Neural crest cell (in vitro differentiated cells): ENCODE measurements at regions not wholly inside any gene's neighbourhood (a gene's known extent, or its start where the extent isn't known, plus 50 kb on each side); places are given as distances from the start of the nearest gene placed in this dataset.

ENCODE experiments used
- DNase-seq: peaks from one replicate; pipeline ENCODE4 v3.0.0; 2021; ENCODE audit warnings: low read depth, mixed read lengths, low spot score
- H3K27ac Mint-ChIP-seq: one replicate; pipeline ENCODE4 v1.8.0; 2021; ENCODE audit warnings: mild to moderate bottlenecking, mixed read lengths; ENCODE audit not compliant: unreplicated experiment
- H3K27me3 Mint-ChIP-seq: 2 replicates; pipeline ENCODE4 v1.8.0; 2021; ENCODE audit warnings: low read depth, mild to moderate bottlenecking, mixed read lengths
- H3K36me3 Mint-ChIP-seq: 2 replicates; pipeline ENCODE4 v1.8.0; 2021; ENCODE audit warnings: low read depth, mild to moderate bottlenecking, mixed read lengths
- H3K4me1 Mint-ChIP-seq: 2 replicates; pipeline ENCODE4 v1.8.0; 2021; ENCODE audit warnings: mixed read lengths
- H3K4me3 Mint-ChIP-seq: one replicate; pipeline ENCODE4 v1.8.0; 2021; ENCODE audit warnings: mild to moderate bottlenecking, mixed read lengths
- H3K9me3 Mint-ChIP-seq: 2 replicates; pipeline ENCODE4 v1.8.0; 2021; ENCODE audit warnings: mixed read lengths
- CTCF ChIP-seq: fragments of 200-600 bp; sonication (generic); conservative IDR thresholded peaks from 2 replicates; pipeline ENCODE4 v1.5.0; 2021; ENCODE audit warnings: antibody characterized with exemption, mild to moderate bottlenecking

GRCh38 chr20:22807646-22808244, 223.4 kb upstream of the FOXA2 start:
- no peak for TF ChIP-seq CTCF
- no peak for DNase-seq
- H3K27ac Mint-ChIP-seq = no peak overlapping the region
- no peaks in the 10 kb centered on the region for H3K36me3 Mint-ChIP-seq
- no peak overlapping the region for H3K4me3 Mint-ChIP-seq
- peaks cover 2% of the 10 kb centered on the region for H3K9me3 Mint-ChIP-seq
- peaks cover 2% of the 10 kb centered on the region for H3K27me3 Mint-ChIP-seq
- H3K4me1 Mint-ChIP-seq = peaks cover 22% of the 10 kb centered on the region

- no peak for DNase-seq
- peaks cover 22% of the 10 kb centered on the region for H3K4me1 Mint-ChIP-seq
- no peak for TF ChIP-seq CTCF
- H3K4me3 Mint-ChIP-seq = no peak overlapping the region
- peaks cover 2% of the 10 kb centered on the region for H3K9me3 Mint-ChIP-seq
- no peak overlapping the region for H3K27ac Mint-ChIP-seq
- peaks cover 2% of the 10 kb centered on the region for H3K27me3 Mint-ChIP-seq
- no peaks in the 10 kb centered on the region for H3K36me3 Mint-ChIP-seq
Observed at GRCh38 chr20:22808628-22809027, 224.3 kb upstream of the FOXA2 start.

- H3K4me1 Mint-ChIP-seq = peaks cover 26% of the 10 kb centered on the region
- DNase-seq = no peak
- H3K27me3 Mint-ChIP-seq = peaks cover 2% of the 10 kb centered on the region
- TF ChIP-seq CTCF = no peak
- H3K9me3 Mint-ChIP-seq = peaks cover 2% of the 10 kb centered on the region
- peak overlapping the region; percentile 58 for H3K27ac Mint-ChIP-seq
- H3K4me3 Mint-ChIP-seq = no peak overlapping the region
- no peaks in the 10 kb centered on the region for H3K36me3 Mint-ChIP-seq
Observed at GRCh38 chr20:22810030-22810429, 225.1 kb upstream of the SSTR4 start.

GRCh38 chr20:22810626-22811569, 224.2 kb upstream of the SSTR4 start:
- Mint-ChIP-seq H3K27ac (peak overlapping the region; percentile 54), H3K27me3 (peaks cover 2% of the 10 kb centered on the region), H3K9me3 (peaks cover 2% of the 10 kb centered on the region), H3K4me1 (peaks cover 34% of the 10 kb centered on the region), H3K36me3 (no peaks in the 10 kb centered on the region), H3K4me3 (no peak overlapping the region)
- DNase-seq = no peak
- no peak for TF ChIP-seq CTCF

GRCh38 chr20:22814471-22815205, 220.5 kb upstream of the SSTR4 start:
- Mint-ChIP-seq H3K36me3 (no peaks in the 10 kb centered on the region), H3K27me3 (no peaks in the 10 kb centered on the region), H3K9me3 (peaks cover 5% of the 10 kb centered on the region), H3K4me3 (no peak overlapping the region), H3K4me1 (peaks cover 40% of the 10 kb centered on the region), H3K27ac (no peak overlapping the region)
- DNase-seq = no peak
- TF ChIP-seq CTCF = no peak
